Endodermal cell (in vitro differentiated cells): ENCODE measurements at regions not wholly inside any gene's neighbourhood (a gene's known extent, or its start where the extent isn't known, plus 50 kb on each side); places are given as distances from the start of the nearest gene placed in this dataset.

Experiments
- DNase-seq: peaks from one replicate; pipeline ENCODE4 v3.0.0-alpha.2; 2017
- H3K27ac ChIP-seq: 2 replicates; pipeline ENCODE4 v1.5.1; 2013; ENCODE audit warnings: mild to moderate bottlenecking, low read depth, low read length, moderate library complexity
- H3K27me3 ChIP-seq: 2 replicates; pipeline ENCODE4 v1.6.1; 2013; ENCODE audit warnings: mild to moderate bottlenecking, low read length, moderate library complexity; ENCODE audit not compliant: insufficient read depth, control insufficient read depth, poor library complexity, severe bottlenecking
- H3K36me3 ChIP-seq: 2 replicates; pipeline ENCODE4 v1.7.0; 2013; ENCODE audit warnings: mild to moderate bottlenecking, low read length, moderate library complexity; ENCODE audit not compliant: control insufficient read depth, insufficient read depth
- H3K4me1 ChIP-seq: one replicate; pipeline ENCODE4 v1.7.0; 2013; ENCODE audit warnings: low read length; ENCODE audit not compliant: control insufficient read depth, insufficient read depth
- H3K4me3 ChIP-seq: 2 replicates; pipeline ENCODE4 v1.5.1; 2013; ENCODE audit warnings: mild to moderate bottlenecking, low read length, moderate library complexity
- H3K9ac ChIP-seq: 2 replicates; pipeline ENCODE4 v1.6.1; 2013; ENCODE audit warnings: mild to moderate bottlenecking, low read length, moderate library complexity; ENCODE audit not compliant: poor library complexity, severe bottlenecking; ENCODE audit errors: extremely low read depth
- H3K9me3 ChIP-seq: 2 replicates; pipeline ENCODE4 v1.6.1; 2013; ENCODE audit warnings: mild to moderate bottlenecking, low read length, moderate library complexity; ENCODE audit not compliant: control insufficient read depth
- H3K27ac Mint-ChIP-seq: 2 replicates; pipeline ENCODE4 v1.8.0; 2020; ENCODE audit warnings: mixed read lengths
- H3K27me3 Mint-ChIP-seq: 2 replicates; pipeline ENCODE4 v1.8.0; 2021; ENCODE audit warnings: mild to moderate bottlenecking, mixed read lengths; ENCODE audit not compliant: insufficient read depth
- H3K36me3 Mint-ChIP-seq: 2 replicates; pipeline ENCODE4 v1.8.0; 2020; ENCODE audit warnings: low read depth, mixed read lengths
- H3K4me1 Mint-ChIP-seq: 2 replicates; pipeline ENCODE4 v1.8.0; 2020; ENCODE audit warnings: mixed read lengths
- H3K4me3 Mint-ChIP-seq: 2 replicates; pipeline ENCODE4 v1.8.0; 2020; ENCODE audit warnings: mild to moderate bottlenecking, moderate library complexity, mixed read lengths
- H3K9me3 Mint-ChIP-seq: 2 replicates; pipeline ENCODE4 v1.8.0; 2020; ENCODE audit warnings: mild to moderate bottlenecking, mixed read lengths
- WGBS, 2 experiments: methylation state at CpG; one replicate each; pipeline versions ENCODE4 v1.1.5 to v1.1.7; 2013; ENCODE audit warnings: missing lambda C conversion rate in 2 of 2, mixed read lengths in 1 of 2; ENCODE audit not compliant: insufficient coverage in 1 of 2, insufficient read length in 1 of 2; 5-methylcytosine and 5-hydroxymethylcytosine counted together
- TF ChIP-seq, protein P1 (sequence below): fragments of 200-600 bp; sonication (generic); conservative IDR thresholded peaks from 2 replicates; pipeline ENCODE4 v1.5.0; 2021; ENCODE audit warnings: antibody characterized with exemption, mild to moderate bottlenecking

DNA sequence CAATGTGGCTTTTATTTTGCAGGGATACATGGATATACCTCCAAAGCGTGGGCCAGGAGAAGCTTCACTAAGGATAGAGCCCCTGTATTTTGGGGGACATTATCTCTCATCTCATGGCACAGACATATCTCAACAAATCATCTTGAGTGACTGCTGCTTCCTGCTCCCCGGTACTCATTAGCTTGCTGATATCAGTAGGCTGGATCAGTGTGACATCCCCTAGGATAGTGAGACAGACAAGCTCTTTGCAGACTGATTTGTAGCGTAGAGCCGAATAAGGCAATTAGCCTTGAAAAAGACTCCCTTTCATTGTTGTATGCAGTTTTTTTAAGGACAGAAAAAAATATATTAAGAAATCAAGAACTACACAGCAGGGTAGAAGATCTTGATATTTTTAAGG is 237.7 kb upstream of the CDH9 start:
- H3K4me3 Mint-ChIP-seq: no peak overlapping the region
- no peaks in the 10 kb centered on the region for H3K36me3 Mint-ChIP-seq
- Histone ChIP-seq H3K27me3 (no peaks in the 10 kb centered on the region), H3K4me1 (peaks cover 2% of the 10 kb centered on the region), H3K36me3 (no peaks in the 10 kb centered on the region), H3K4me3 (no peak overlapping the region), H3K9ac (no peak overlapping the region), H3K9me3 (no peaks in the 10 kb centered on the region), H3K27ac (no peak overlapping the region)
- H3K9me3 Mint-ChIP-seq: no peaks in the 10 kb centered on the region
- H3K27ac Mint-ChIP-seq: no peak overlapping the region
- TF ChIP-seq, protein P1, sequence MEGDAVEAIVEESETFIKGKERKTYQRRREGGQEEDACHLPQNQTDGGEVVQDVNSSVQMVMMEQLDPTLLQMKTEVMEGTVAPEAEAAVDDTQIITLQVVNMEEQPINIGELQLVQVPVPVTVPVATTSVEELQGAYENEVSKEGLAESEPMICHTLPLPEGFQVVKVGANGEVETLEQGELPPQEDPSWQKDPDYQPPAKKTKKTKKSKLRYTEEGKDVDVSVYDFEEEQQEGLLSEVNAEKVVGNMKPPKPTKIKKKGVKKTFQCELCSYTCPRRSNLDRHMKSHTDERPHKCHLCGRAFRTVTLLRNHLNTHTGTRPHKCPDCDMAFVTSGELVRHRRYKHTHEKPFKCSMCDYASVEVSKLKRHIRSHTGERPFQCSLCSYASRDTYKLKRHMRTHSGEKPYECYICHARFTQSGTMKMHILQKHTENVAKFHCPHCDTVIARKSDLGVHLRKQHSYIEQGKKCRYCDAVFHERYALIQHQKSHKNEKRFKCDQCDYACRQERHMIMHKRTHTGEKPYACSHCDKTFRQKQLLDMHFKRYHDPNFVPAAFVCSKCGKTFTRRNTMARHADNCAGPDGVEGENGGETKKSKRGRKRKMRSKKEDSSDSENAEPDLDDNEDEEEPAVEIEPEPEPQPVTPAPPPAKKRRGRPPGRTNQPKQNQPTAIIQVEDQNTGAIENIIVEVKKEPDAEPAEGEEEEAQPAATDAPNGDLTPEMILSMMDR: no peak
- no peaks in the 10 kb centered on the region for H3K4me1 Mint-ChIP-seq
- no peak for DNase-seq
- no peaks in the 10 kb centered on the region for H3K27me3 Mint-ChIP-seq
- 91 to 100% methylated on average over 1 to 4 of the region's 4 CpGs for WGBS, 2 experiments

DNA sequence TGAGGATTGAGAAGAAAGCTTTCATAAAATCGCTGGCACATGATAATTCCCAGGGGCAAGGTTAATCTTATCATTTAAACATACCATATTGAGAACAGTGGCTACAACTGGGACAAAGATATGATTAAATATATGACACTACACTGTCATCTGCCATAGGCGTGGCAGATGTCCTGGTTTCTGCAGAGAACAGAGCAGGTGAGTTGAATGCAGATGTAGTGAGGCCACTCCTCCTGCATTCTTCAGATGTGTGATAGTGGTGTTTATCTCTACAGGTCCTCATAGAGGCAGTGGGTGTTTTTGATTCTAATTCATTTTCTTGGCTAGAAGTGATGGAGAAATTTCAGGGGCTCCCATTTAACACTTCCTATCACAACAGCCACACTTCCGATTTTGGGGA is 237.0 kb upstream of the CDH9 start:
- no peak overlapping the region for H3K27ac Mint-ChIP-seq
- H3K27me3 Mint-ChIP-seq: no peaks in the 10 kb centered on the region
- H3K9me3 Mint-ChIP-seq: no peaks in the 10 kb centered on the region
- Histone ChIP-seq H3K27ac (no peak overlapping the region), H3K4me1 (peaks cover 2% of the 10 kb centered on the region), H3K9me3 (no peaks in the 10 kb centered on the region), H3K27me3 (no peaks in the 10 kb centered on the region), H3K4me3 (no peak overlapping the region), H3K9ac (no peak overlapping the region), H3K36me3 (no peaks in the 10 kb centered on the region)
- H3K4me1 Mint-ChIP-seq: no peaks in the 10 kb centered on the region
- 82 to 95% methylated on average over 2 to 3 of the region's 3 CpGs for WGBS, 2 experiments
- H3K4me3 Mint-ChIP-seq: no peak overlapping the region
- TF ChIP-seq, protein P1: no peak
- H3K36me3 Mint-ChIP-seq: no peaks in the 10 kb centered on the region
- DNase-seq: no peak

DNA sequence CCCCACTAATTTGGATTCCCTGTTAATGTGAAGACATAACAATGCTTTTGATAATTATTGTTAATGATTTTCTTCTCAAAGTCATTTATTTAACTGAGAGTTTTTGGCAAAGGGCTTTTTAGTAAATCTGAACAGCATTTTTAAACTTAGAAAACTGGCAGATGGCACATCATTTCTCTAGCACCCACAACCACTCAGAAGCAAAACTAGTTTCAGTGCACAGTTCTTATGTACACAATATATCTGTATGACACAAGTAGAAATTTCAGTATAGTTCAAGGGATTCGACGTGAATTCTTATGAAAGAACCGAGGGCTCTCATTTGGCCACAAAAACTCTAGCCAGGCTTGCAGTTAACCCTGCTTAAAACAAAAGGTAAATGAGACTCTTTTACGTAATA is 231.4 kb upstream of the CDH9 start:
- H3K4me1 ChIP-seq: no peaks in the 10 kb centered on the region
- Mint-ChIP-seq H3K4me3 (no peak overlapping the region), H3K27ac (no peak overlapping the region), H3K9me3 (peaks cover 9% of the 10 kb centered on the region), H3K4me1 (no peaks in the 10 kb centered on the region), H3K27me3 (no peaks in the 10 kb centered on the region), H3K36me3 (no peaks in the 10 kb centered on the region)
- no peak overlapping the region for H3K4me3 ChIP-seq
- H3K36me3 ChIP-seq: no peaks in the 10 kb centered on the region
- H3K9me3 ChIP-seq: no peaks in the 10 kb centered on the region
- H3K27me3 ChIP-seq: no peaks in the 10 kb centered on the region
- no peak for DNase-seq
- WGBS, 2 experiments: 97 to 100% methylated on average over 2 to 4 of the region's 4 CpGs
- H3K9ac ChIP-seq: no peak overlapping the region
- TF ChIP-seq, protein P1: no peak
- H3K27ac ChIP-seq: no peak overlapping the region
